ENCODE measurements at regions not wholly inside any gene's neighbourhood (a gene's known extent, or its start where the extent isn't known, plus 50 kb on each side); places are given as distances from the start of the nearest gene placed in this dataset.

DNA sequence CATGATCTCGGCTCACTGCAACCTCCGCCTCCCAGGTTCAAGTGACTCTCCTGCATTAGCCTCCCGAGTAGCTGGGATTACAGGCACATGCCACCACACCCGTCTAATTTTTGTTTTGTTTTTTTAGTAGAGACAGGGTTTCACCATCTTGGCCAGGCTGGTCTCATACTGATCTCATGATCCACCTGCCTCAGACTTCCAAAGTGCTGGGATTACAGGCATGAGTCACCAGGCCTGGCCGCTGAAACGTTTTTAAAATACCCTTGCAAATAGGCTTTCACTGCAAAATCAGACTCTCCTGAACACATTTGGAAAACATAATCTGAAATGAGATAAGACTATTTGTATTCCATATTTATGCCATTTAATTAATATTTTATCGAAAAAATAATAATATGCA lies 826.1 kb upstream of the CNTN5 start:
- DNase-seq (ENCODE audit: low spot score) = no peak
- Mint-ChIP-seq H3K27ac (ENCODE audit: unreplicated experiment) (no peak overlapping the region), H3K36me3 (ENCODE audit: low read depth, unreplicated experiment) (no peaks in the 10 kb centered on the region), H3K27me3 (ENCODE audit: unreplicated experiment) (no peaks in the 10 kb centered on the region), H3K4me1 (ENCODE audit: unreplicated experiment) (no peaks in the 10 kb centered on the region), H3K4me3 (ENCODE audit: unreplicated experiment) (no peak overlapping the region), H3K9me3 (ENCODE audit: unreplicated experiment) (no peaks in the 10 kb centered on the region)
- TF ChIP-seq CTCF (IDR thresholded peaks at IDR 0.05; ENCODE audit: unreplicated experiment) = no peak

GRCh38 chr11:98195300-98195699 lies 825.4 kb upstream of the CNTN5 start:
- Mint-ChIP-seq H3K27ac (ENCODE audit: unreplicated experiment) (no peak overlapping the region), H3K4me1 (ENCODE audit: unreplicated experiment) (no peaks in the 10 kb centered on the region), H3K27me3 (ENCODE audit: unreplicated experiment) (peaks cover under 1% of the 10 kb centered on the region), H3K9me3 (ENCODE audit: unreplicated experiment) (no peaks in the 10 kb centered on the region), H3K36me3 (ENCODE audit: low read depth, unreplicated experiment) (no peaks in the 10 kb centered on the region), H3K4me3 (ENCODE audit: unreplicated experiment) (no peak overlapping the region)
- no peak for DNase-seq (ENCODE audit: low spot score)
- no peak for TF ChIP-seq CTCF (IDR thresholded peaks at IDR 0.05; ENCODE audit: unreplicated experiment)

DNA sequence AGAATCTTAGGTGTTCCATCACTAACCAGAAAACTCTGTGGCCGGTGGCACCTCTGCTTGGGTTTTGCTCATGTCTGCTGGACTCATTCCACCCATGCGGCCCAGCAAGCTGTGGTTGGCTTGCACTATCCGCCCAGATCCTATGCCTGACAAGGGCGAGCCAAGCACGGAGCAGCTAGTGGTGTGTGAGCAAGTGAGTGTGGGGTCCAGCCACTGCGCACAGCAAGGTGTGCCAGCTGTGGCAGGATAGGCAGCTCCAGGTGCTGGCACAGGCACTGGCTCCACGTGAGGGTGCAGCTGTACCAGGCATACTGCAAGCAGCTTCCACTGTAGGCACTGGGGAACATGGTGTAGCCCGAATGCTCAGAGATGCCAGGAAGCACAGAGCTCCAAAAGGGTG lies 813.7 kb upstream of the CNTN5 start:
- no peak for TF ChIP-seq CTCF (IDR thresholded peaks at IDR 0.05; ENCODE audit: unreplicated experiment)
- no peak overlapping the region for H3K4me3 Mint-ChIP-seq (ENCODE audit: unreplicated experiment)
- H3K9me3 Mint-ChIP-seq (ENCODE audit: unreplicated experiment) = no peaks in the 10 kb centered on the region
- H3K4me1 Mint-ChIP-seq (ENCODE audit: unreplicated experiment) = no peaks in the 10 kb centered on the region
- no peak for DNase-seq (ENCODE audit: low spot score)
- peaks cover 7% of the 10 kb centered on the region for H3K27me3 Mint-ChIP-seq (ENCODE audit: unreplicated experiment)
- no peak overlapping the region for H3K27ac Mint-ChIP-seq (ENCODE audit: unreplicated experiment)
- no peaks in the 10 kb centered on the region for H3K36me3 Mint-ChIP-seq (ENCODE audit: low read depth, unreplicated experiment)

DNA sequence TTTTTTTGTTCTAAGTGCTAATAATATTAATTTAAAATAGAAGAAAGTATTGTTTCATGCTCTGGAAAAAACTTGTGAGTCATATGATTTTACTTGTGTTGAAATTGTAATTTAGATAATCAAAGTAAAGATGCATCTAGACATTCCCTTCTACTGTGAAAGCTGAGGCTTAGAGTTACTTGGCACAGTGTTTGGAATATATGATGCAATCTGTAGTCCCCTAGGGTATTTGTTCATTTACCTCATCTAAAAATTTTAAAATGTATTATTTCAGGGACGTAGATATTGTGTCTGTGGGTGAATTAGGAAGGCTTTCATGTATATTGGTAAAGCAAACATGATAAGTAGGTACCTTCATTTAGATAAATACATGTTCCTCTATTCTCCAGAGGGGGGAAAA lies 793.5 kb upstream of the CNTN5 start:
- Mint-ChIP-seq H3K36me3 (ENCODE audit: low read depth, unreplicated experiment) (no peaks in the 10 kb centered on the region), H3K4me3 (ENCODE audit: unreplicated experiment) (no peak overlapping the region), H3K4me1 (ENCODE audit: unreplicated experiment) (no peaks in the 10 kb centered on the region), H3K9me3 (ENCODE audit: unreplicated experiment) (no peaks in the 10 kb centered on the region), H3K27me3 (ENCODE audit: unreplicated experiment) (no peaks in the 10 kb centered on the region), H3K27ac (ENCODE audit: unreplicated experiment) (no peak overlapping the region)
- TF ChIP-seq CTCF (IDR thresholded peaks at IDR 0.05; ENCODE audit: unreplicated experiment) = no peak
- no peak for DNase-seq (ENCODE audit: low spot score)

DNA sequence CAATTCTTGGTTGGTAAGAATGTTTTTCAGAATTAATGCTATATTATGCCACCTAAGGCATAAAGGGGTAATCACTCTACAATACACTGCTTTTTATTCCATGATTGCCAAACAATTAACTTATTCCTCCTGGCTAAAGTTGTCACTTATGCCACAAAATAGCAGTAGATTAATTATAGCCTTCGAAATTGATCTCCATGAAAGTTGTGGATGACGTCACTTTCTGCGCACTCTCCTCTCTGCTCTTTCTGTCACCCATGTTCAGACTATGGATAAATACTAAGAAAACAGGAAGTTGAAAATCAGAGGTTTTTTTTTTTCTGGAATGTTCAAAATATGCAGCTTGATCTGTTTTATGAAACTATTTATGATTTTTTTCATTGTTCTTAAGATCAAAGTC lies 790.1 kb upstream of the CNTN5 start:
- Mint-ChIP-seq H3K27ac (ENCODE audit: unreplicated experiment) (no peak overlapping the region), H3K4me3 (ENCODE audit: unreplicated experiment) (no peak overlapping the region), H3K4me1 (ENCODE audit: unreplicated experiment) (no peaks in the 10 kb centered on the region), H3K36me3 (ENCODE audit: low read depth, unreplicated experiment) (no peaks in the 10 kb centered on the region), H3K27me3 (ENCODE audit: unreplicated experiment) (no peaks in the 10 kb centered on the region), H3K9me3 (ENCODE audit: unreplicated experiment) (no peaks in the 10 kb centered on the region)
- no peak for DNase-seq (ENCODE audit: low spot score)
- TF ChIP-seq CTCF (IDR thresholded peaks at IDR 0.05; ENCODE audit: unreplicated experiment) = no peak
